ENCODE measurements at regions not wholly inside any gene's neighbourhood (a gene's known extent, or its start where the extent isn't known, plus 50 kb on each side); places are given as distances from the start of the nearest gene placed in this dataset.

DNA sequence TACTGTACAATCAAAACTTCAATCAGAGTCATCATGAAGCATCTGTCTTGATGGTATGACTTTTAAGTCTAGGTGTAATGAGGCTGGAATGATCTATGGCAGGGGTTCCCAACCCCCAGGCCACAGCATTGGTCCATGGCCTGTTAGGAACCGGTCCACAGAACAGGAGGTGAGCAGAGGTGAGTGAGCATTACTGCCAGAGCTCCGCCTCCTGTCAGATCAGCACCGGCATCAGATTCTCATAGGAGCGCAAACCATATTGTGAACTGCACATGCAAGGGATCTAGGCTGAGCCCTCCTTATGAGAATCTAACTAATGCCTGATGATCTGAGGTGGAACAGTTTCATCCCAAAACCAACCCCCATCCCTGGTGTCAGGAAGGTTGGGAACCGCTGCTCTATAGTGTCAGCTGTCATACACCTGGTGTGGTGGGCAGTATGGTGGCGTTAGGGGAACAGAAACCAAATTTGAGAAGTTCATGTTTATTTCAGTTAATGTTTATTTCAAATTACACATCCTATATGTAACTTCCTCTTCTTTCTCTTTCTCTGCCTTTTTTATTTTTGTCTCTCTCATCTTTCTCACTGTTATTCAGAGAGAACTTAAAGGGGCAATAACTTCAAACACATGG, 432.6 kb downstream of the TNS3 start:
- in situ Hi-C loops (cut with HindIII; ENCODE audit: low sequenced_read_pairs): no loop called here

DNA sequence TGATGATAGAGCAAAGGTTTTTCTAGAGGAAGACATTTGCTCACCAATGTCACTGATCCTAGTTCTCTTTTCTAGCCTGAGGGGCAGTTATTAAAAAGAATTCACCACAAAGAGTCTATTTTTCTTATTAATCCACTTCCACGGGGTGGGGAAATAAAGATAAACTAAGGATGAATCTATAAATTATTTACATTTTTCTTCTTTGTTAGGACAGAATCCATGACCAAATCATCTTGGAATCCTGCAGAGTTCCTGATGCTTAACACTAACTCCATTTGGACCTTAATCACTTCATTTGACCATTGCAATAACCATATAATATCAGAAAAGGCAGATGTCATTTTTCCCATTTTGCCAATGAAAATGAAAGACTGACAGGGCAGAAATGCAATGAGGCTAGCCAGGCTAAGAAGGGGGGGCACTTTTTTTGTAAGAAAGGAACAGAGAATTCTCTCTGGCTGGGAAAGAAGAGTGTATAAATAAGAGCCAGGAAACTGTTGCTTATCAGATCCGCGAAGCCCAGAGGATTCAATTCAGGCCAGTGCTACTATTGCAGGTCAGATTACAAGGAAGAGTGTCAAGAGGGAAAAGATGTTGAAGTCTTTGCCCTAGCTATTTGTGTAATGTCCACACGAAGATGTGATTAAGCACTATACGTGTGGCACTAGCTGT, 433.2 kb downstream of the TNS3 start:
- in situ Hi-C loops (cut with HindIII; ENCODE audit: low sequenced_read_pairs): no loop called here

DNA sequence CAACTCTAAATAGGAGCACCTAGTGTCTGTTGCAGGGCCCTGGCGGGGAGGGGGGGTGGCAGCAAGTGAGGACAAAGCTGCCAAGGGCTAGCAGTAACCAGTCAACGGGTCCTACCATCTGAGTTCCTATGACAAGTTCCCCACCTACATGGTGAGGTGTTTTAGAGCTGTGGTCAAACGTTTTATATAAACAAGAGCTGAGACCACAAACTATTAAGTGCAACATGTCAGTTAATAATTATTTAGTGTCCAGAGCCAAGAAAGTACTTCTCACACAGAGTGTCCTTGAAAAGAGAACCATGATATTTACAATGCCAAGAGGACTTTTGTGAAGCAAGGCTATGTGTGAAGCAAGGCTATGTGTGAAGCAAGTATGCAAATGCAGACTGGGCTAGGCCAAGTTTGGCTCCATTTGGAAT, 434.7 kb downstream of the TNS3 start:
- in situ Hi-C loops (cut with HindIII; ENCODE audit: low sequenced_read_pairs): no loop called here

DNA sequence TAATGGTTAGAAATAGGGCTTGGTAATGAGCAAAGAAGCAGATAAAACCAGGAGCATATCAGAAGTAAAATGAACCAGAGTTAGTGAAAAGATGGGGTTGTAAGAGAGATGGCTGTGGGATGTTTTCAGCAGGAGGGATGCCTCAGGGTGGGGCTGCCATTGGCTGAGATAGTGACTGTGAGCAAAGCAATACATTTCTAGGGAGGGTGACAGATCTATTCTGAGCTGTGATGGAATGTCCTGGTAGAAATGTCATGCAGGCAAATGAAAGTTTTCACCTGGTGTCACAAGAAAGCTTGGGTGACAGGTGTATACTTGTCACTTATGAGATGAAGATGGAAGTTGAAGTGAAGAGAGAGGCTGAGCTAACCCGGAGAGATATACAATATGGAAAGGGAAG, 435.9 kb downstream of the TNS3 start:
- in situ Hi-C loops (cut with HindIII; ENCODE audit: low sequenced_read_pairs): no loop called here

DNA sequence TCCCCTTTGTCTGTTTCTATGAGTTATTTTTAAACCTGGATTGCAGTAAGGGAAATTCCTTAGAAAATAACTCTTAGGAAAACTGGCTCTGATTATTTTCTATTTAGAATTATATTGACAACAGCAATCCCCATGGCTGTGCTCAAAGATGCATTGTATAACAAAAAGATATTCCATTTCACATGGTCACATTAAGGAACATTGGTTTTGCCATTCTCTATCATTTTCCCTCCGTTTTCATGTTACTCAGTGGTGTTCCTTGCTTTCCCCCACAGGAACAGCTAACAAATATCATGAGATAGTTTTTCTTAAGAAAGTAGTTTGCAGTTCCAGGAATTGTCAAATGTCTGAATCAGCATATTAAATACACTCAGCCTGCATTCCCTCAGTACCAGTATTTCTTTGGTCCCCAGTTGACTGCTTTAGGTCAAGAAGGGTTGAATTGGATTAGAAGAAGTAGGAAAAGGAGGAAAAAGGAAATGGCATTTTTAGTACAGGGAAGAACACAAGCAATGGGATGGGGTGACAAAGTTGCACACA, 436.7 kb downstream of the TNS3 start:
- in situ Hi-C loops (cut with HindIII; ENCODE audit: low sequenced_read_pairs): no loop called here

DNA sequence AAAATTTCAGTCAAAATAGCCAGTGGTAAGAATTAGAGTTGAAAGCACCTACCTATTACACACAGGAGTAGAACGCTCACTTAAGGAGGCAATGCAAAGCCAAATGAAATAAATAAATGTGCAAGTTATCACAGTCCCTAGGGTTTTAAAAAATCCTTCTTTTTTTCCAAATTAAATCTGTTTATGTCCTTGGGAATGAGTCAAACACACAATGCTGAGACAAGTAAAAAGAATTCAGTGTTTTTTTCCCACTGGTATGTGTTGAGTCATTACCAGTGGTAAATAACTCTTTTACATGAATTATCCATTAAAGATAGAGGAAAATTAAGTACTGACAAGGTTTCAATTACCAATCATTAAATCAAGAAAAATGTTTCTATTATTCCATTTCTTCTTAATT, 438.6 kb downstream of the TNS3 start:
- in situ Hi-C loops (cut with HindIII; ENCODE audit: low sequenced_read_pairs): no loop called here

DNA sequence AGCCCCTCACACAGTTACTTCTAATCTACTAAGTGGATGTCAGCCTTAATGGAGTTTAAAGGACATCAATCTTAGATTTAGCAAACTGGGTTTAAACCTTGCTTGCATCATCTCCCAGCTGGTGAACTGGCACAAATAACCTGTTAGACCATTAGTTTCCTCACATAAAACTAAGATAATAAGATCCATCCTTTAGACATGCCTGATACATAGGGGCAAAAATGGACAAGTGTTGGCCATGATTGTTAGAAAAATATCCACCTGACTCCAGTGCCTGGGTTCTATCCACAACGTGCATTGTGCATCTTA, 439.1 kb downstream of the TNS3 start:
- in situ Hi-C loops (cut with HindIII; ENCODE audit: low sequenced_read_pairs): no loop called here

DNA sequence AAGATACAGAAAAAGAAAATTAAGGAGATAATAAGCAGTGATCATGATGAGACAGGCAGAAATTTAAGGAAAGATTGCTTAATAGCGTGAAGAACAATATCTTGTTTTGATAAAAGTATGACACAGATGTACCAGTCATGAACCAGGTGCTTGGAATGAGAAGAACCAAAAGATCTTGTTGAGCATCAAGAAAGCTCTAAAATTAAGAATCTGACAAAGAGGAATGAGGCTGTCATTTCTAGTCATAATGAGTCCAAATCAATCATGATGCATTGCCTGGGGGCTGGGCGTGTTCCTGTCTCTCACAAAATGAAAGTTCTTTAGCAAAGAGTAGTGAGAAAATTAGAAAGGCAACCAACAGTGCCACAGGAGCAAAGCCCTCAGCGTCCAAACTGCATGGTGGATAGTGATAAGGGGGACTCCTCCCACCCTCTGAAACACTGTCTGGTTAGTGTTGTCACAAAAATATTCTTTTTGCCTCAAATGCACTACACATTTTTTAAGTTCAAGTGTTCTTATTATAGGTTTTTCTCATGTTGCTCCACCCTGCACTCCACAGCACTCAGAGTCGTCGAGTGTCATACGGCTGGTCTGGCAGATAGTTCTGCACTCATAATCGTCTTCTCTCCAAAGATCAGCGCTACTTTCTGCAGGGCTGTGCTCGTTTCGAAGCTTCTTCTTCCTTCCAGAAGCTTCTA, 439.6 kb downstream of the TNS3 start:
- in situ Hi-C loops (cut with HindIII; ENCODE audit: low sequenced_read_pairs): no loop called here

DNA sequence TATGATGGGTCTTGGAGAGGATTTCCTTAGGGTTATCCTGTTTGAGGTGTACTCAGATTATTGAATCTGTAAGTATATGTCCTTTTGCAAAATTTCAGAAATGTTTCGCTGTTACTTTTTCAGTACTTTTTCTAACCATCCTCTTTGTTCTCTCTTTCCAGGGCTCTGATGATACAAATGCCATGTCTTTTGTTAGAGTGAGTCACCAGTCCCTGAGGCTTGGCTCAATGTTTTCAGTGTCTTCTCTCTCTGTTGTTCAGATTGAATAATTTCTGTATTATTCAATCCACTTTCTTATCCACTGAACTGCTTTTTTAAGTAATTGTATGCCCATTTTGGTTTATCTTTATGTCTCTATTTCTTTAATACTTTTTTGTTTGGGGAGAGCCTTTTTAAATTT, 449.4 kb downstream of the TNS3 start:
- in situ Hi-C loops (cut with HindIII; ENCODE audit: low sequenced_read_pairs): no loop called here

DNA sequence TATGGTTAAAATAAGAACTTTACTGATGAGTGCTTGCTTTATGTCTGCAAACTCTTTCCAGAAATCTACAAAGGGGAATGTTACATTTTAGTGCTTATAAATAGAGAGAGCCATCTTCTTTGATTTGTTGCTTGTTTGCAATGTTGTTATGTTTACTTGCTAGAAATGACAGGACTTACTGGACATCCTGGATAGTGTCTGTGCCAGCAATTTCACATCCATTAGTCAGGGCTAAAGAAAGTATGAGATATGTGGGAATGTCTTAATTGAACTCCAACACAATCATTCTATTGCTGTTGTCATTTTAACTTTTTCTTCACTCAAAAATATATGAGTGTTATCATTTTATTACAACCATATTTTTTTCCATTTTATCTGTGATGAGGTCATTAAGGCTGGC, 453.2 kb downstream of the TNS3 start:
- in situ Hi-C loops (cut with HindIII; ENCODE audit: low sequenced_read_pairs): no loop called here

DNA sequence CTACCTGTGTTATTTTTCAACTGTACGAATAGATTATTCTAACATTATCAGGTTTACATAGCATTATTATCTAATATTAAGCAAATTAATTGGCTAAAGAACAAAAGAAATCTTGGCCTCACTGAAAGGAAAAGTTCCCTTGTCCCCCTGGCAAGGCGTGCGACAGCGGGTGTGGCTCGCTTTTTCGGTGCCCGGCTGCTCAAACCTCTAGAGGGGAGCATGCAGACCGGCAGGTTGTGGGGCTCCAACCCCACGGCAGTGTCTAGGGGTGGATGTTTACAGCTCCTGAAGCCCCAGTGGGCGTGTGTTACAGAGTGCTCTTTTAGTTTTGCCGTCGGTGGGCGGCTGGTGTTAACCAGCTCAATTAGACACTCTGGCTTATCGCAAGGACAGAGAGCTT, 456.4 kb downstream of the TNS3 start:
- in situ Hi-C loops (cut with HindIII; ENCODE audit: low sequenced_read_pairs): no loop called here

DNA sequence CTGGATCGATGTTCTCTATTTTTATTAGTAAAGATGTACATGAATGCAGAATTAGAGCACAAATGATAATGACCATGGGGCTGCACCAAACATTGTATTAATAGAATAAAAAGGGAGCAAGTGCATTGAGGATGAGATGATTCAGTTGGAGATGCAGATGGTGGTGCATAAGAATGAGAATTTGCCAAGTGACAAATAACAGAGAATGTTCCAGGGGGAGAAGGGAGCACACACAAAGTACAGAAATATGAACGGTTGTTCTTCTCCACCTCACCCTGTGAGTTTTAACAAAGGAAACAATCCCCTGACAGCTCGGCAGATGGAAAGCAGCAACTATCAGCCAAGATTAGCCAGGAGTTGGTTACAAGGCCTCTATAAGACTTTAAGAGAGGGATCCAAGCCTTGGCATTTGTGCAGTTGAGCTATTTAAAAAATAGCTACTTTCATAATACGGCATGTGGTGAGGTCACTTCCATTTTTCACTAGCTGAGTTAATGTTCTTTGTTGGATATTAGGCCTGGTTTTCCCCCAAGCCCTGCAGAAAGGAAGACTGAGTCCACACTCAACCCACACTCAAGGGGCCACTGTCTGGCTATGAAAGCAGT, 462.5 kb downstream of the TNS3 start:
- in situ Hi-C loops (cut with HindIII; ENCODE audit: low sequenced_read_pairs): no loop called here

DNA sequence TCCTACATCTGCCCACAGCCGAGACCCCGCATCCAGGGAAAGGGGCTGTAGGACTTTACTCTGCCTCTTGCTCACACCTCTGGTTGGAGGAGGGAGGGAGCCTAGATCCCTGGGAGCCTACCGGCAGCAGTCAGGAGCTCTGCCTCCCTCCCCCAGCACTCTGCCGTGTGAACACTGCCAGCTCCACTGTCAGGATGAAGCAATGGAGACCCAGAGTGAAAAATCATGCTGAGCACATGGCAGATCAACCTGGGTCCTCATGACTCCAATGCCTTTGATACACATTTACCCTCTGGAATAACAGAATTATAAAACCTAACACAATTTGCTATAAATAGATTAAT, 477.7 kb downstream of the TNS3 start:
- in situ Hi-C loops (cut with HindIII; ENCODE audit: low sequenced_read_pairs): no loop called here

DNA sequence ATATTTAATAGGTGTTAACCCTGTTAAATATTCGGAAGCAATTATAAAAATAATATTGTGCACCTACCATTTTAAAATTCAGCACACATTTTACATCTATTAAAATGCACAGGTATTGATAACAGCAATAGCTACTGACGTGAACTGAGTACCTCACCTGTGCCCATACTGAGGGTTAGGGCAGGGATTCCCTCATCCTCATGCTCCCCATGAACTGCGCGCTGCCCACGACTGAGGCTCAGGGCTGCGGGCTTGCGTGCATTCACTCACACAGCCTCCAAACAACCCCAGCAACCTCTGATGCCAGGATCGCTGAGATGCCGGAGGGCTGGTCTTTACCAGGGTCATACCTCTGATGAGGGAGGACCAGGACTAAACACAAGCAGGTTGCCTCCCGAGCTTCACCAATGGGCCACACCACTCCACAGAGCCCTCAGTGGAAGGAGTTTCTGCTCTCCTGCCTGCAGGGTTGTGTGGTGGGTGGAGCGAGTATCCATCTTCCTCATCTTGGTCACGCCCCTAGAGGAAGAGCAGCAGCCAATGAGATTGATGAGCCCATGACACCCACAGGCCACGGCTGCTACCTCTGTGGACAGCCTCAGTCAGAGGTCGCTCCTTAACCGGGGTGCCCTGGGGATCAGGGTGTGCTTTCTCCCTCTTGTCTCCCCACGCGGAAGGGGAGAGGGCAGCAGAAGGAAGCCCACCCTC, 478.3 kb downstream of the TNS3 start:
- in situ Hi-C loops (cut with HindIII; ENCODE audit: low sequenced_read_pairs): no loop called here

DNA sequence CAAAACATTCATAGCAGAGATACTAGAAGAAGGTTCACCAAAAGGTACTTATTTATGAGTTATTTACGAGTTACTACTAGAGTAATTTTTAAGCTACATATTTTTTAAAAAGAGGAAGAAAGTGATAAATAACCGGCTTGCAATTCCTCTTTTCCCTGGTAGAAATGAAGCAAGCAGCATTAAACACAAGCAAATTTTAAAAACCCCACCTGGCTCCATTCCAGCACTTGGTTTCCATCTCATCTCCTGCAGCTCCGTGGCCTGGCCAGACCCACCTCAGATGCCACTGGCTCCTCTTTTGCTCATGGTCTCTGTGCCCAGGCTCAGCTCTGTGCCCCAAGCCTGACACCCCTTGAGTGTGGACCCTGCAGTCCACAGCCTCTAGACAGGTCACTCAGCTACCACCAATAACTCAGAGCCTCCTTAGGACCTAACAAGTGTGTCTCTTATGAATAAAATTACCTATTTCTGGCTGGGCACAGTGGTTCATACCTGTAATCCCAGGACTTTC, 479.5 kb downstream of the TNS3 start:
- in situ Hi-C loops (cut with HindIII; ENCODE audit: low sequenced_read_pairs): no loop called here

DNA sequence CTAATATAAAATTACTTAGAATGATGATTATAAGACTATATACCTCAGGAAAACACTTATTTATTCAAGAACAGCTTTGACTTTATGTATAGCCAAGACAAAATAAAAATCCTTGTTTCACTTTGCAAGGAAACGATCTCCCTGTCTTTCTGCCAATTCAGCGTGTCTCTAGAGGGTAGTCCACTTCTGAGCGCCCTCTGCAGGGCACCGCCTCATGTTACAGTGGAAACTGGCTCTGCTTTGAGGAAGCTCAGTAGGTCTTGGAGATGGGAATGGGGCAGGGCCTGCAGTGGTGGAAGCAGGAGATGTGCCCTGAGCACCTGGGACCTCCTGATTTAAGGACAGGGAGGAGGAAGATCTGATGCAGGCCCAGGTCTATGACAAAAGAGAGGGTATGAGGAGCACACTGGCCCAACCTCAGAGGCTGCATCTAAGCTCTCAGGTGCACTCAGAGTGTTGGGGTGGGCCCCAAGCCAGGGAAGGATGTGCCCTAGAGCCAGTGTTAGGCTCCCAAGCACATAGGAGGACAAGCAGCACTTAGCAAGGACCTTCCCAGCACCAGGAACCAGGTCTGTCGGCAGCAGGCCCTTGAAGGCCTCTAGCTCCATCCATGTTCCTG, 481.0 kb downstream of the TNS3 start:
- in situ Hi-C loops (cut with HindIII; ENCODE audit: low sequenced_read_pairs): no loop called here

DNA sequence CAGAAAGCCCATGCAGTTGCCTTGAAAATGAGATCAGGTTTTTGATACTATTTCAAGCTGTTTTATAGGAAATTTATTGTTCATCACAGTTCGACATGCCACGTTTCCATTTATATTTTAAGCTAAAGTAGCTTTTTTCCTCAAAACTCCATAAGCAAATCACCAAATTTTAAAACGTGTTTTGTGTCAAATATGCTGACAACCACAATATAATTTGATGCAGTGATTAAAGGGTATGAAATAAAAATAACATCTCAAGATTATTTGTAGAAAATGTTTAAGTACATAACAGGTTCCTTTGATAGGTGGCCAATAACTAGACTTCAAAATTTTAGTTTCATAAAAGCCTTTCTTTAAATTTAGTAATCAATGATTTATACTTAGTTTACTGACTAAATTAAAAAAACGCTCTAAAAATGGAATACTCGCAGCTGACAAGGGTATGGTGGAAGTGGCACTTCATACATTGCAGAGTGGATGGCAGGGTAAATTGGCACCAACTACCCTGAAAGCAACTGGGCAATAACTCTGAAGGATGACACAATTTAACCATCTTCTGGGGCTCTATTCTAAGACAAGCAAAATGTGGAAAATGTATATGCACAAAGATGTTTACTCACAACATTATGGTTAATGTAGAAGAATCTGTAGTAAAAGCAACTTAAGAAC, 481.6 kb downstream of the TNS3 start:
- in situ Hi-C loops (cut with HindIII; ENCODE audit: low sequenced_read_pairs): no loop called here

DNA sequence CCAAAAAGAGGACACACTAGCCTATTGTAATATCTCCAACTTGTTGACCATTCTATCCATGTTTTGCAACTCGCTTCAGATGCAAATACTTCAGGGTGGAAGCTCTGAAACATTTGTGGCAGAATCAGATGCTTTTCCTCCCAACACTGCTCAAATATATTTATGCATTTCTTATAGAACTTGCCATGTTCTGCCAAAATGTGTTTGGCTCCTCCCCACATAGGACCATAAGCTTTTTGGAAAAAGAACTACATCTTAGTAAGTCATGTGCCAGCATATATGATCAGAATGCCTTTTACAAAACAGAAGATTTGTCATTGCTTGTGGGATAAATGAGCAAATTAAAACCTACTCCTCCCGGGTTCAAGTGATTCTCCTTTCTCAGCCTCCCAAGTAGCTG, 484.5 kb downstream of the TNS3 start:
- in situ Hi-C loops (cut with HindIII; ENCODE audit: low sequenced_read_pairs): loop anchor here (25.0 kb wide), 2 partner anchors 735 to 1185 kb away; partner anchors contain the start of gene IGFBP3

DNA sequence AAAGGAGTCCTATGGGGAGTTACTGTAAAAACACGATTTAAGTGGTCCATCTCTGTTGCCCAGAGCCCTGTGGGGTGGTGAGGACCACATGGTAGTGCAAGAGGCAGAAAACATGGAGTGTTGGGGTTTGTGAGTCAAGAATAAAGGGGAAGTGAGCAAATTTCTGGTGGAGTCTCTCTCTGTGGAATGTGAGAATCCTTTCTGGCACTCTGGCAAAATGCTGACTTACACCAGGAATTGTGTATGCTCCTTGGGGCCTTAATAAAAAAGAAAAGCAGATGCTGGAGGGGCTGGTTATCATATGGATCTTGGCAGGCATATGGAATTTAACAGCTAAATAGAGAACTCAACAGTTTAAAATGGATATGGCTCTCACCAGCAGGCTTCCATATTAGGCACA, 486.0 kb downstream of the TNS3 start:
- in situ Hi-C loops (cut with HindIII; ENCODE audit: low sequenced_read_pairs): loop anchor here (25.0 kb wide), 2 partner anchors 734 to 1184 kb away; partner anchors contain the start of gene IGFBP3

DNA sequence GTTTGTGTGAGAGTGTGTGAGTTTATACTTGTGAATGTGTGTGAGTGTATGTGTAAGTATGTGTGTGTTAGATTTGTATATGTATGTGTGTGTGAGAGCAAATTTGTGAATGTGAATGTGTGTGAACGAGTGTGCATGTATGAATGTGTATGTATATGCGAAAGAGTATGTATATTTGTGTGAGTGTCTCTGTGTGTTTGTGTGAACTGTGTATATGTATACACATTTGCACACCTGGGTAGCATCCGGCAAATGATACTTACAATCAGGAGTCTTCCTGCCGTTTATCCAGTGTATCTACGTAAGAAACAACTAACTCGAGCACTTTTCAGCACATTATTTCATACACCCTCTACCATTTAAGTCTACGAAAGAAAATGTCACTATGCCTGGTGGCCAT, 487.4 kb downstream of the TNS3 start:
- in situ Hi-C loops (cut with HindIII; ENCODE audit: low sequenced_read_pairs): loop anchor here (25.0 kb wide), 2 partner anchors 732 to 1182 kb away; partner anchors contain the start of gene IGFBP3
